ENCODE measurements at regions not wholly inside any gene's neighbourhood (a gene's known extent, or its start where the extent isn't known, plus 50 kb on each side); places are given as distances from the start of the nearest gene placed in this dataset.

- TF ChIP-seq CHD7 (IDR thresholded peaks at IDR 0.05; ENCODE audit: insufficient replicate concordance, low read length) (no peak), TAF1 (IDR thresholded peaks at IDR 0.05; ENCODE audit: low read depth, low read length) (no peak), ZNF274 (IDR thresholded peaks at IDR 0.05; ENCODE audit: borderline replicate concordance, extremely low read depth, low read length) (no peak), NANOG (IDR thresholded peaks at IDR 0.05; ENCODE audit: insufficient read depth, low read depth, low read length, poor library complexity, severe bottlenecking) (no peak), CHD1 (IDR thresholded peaks at IDR 0.05; ENCODE audit: low read depth, low read length) (no peak), GTF2F1 (IDR thresholded peaks at IDR 0.05; ENCODE audit: borderline replicate concordance, low read depth, low read length) (no peak), FOSL1 (IDR thresholded peaks at IDR 0.05; ENCODE audit: insufficient read depth, low read depth, low read length) (no peak), SP4 (IDR thresholded peaks at IDR 0.05; ENCODE audit: low read length) (no peak)
These were observed 111.7 kb downstream of the GADD45G start (continued) for GRCh38 chr9:89716559-89716958.

All from H1 (cell line).